ENCODE measurements at regions not wholly inside any gene's neighbourhood (a gene's known extent, or its start where the extent isn't known, plus 50 kb on each side); places are given as distances from the start of the nearest gene placed in this dataset.

GRCh38 chr12:124621296-124621660 is 53.9 kb upstream of the NCOR2 start:
- DNase-seq (ENCODE audit: low read depth in 1 of 2, low spot score in 1 of 2), result no peak
- Histone ChIP-seq H3K4me3 (replicated peaks; ENCODE audit: insufficient read depth, low read length) (no peak overlapping the region), H3K27me3 (ENCODE audit: insufficient read depth, poor library complexity, severe bottlenecking) (peaks cover 2% of the 10 kb centered on the region), H3K27ac (replicated peaks) (no peak overlapping the region)
- TF ChIP-seq CTCF (IDR thresholded peaks at IDR 0.05; ENCODE audit: insufficient read depth, low read length), result no peak

GRCh38 chr12:124620606-124621295 is 53.3 kb upstream of the NCOR2 start:
- H3K27ac ChIP-seq (replicated peaks), result no peak overlapping the region
- H3K27me3 ChIP-seq (ENCODE audit: insufficient read depth, poor library complexity, severe bottlenecking), result peaks cover 2% of the 10 kb centered on the region
- no peak for TF ChIP-seq CTCF (IDR thresholded peaks at IDR 0.05; ENCODE audit: insufficient read depth, low read length)
- TF ChIP-seq GABPA (IDR thresholded peaks at IDR 0.05; ENCODE audit: low read depth), result no peak
- TF ChIP-seq POLR2AphosphoS5 (IDR thresholded peaks at IDR 0.05; ENCODE audit: low read depth), result no peak
- no peak for TF ChIP-seq SPI1 (IDR thresholded peaks at IDR 0.05; ENCODE audit: borderline replicate concordance, low read depth)
- TF ChIP-seq REST (IDR thresholded peaks at IDR 0.05; ENCODE audit: insufficient replicate concordance, low read depth), result no peak
- no peak for DNase-seq (ENCODE audit: low read depth in 1 of 2, low spot score in 1 of 2)
- H3K4me3 ChIP-seq (replicated peaks; ENCODE audit: insufficient read depth, low read length), result no peak overlapping the region

GRCh38 chr12:124618291-124618902 is 51.0 kb upstream of the NCOR2 start:
- Histone ChIP-seq H3K27me3 (ENCODE audit: insufficient read depth, poor library complexity, severe bottlenecking) (peaks cover 2% of the 10 kb centered on the region), H3K27ac (replicated peaks) (no peak overlapping the region), H3K4me3 (replicated peaks; ENCODE audit: insufficient read depth, low read length) (no peak overlapping the region)
- DNase-seq (ENCODE audit: low read depth in 1 of 2, low spot score in 1 of 2), result no peak
- TF ChIP-seq SPI1 (IDR thresholded peaks at IDR 0.05; ENCODE audit: borderline replicate concordance, low read depth), result no peak
- no peak for TF ChIP-seq POLR2AphosphoS5 (IDR thresholded peaks at IDR 0.05; ENCODE audit: low read depth)
- TF ChIP-seq GABPA (IDR thresholded peaks at IDR 0.05; ENCODE audit: low read depth), result no peak
- TF ChIP-seq REST (IDR thresholded peaks at IDR 0.05; ENCODE audit: insufficient replicate concordance, low read depth), result no peak
- no peak for TF ChIP-seq CTCF (IDR thresholded peaks at IDR 0.05; ENCODE audit: insufficient read depth, low read length)

GRCh38 chr12:124617615-124618014 is 50.2 kb upstream of the NCOR2 start:
- TF ChIP-seq POLR2AphosphoS5 (IDR thresholded peaks at IDR 0.05; ENCODE audit: low read depth), result no peak
- TF ChIP-seq REST (IDR thresholded peaks at IDR 0.05; ENCODE audit: insufficient replicate concordance, low read depth), result no peak
- TF ChIP-seq SPI1 (IDR thresholded peaks at IDR 0.05; ENCODE audit: borderline replicate concordance, low read depth), result no peak
- TF ChIP-seq GABPA (IDR thresholded peaks at IDR 0.05; ENCODE audit: low read depth), result no peak
- no peak for TF ChIP-seq CTCF (IDR thresholded peaks at IDR 0.05; ENCODE audit: insufficient read depth, low read length)
- no peak overlapping the region for H3K27ac ChIP-seq (replicated peaks)
- no peak overlapping the region for H3K4me3 ChIP-seq (replicated peaks; ENCODE audit: insufficient read depth, low read length)
- peaks cover 2% of the 10 kb centered on the region for H3K27me3 ChIP-seq (ENCODE audit: insufficient read depth, poor library complexity, severe bottlenecking)
- DNase-seq (ENCODE audit: low read depth in 1 of 2, low spot score in 1 of 2), result no peak
